Hematopoietic multipotent progenitor cell treated with erythropoietin and hydrocortisone succinate and interleukin-3 and kit ligand, for 15 days (in vitro differentiated cells): ENCODE measurements at regions not wholly inside any gene's neighbourhood (a gene's known extent, or its start where the extent isn't known, plus 50 kb on each side); places are given as distances from the start of the nearest gene placed in this dataset.

Experiments
- DNase-seq: peaks from one replicate; pipeline ENCODE4 v3.0.0-alpha.2; 2015; ENCODE audit warnings: low spot score

DNA sequence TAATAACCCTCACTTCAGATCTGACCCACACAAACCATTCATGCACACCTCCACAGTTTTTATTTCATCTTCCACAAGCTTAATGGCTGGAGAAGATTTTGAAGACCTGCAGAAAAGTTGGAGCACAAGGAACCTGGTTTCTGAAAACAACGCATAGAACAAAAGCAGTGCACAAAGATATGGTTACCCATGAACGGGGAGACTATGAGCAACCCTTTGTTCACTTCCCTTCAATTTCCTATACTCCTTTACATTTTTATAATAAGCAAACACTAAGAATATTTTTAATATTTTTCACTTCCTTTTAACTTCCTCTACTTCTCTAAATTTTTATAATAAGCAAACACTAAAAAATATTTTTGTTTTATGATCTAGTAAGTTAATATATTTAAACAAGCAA is 103.5 kb upstream of the UBE2E2 start:
- DNase-seq: no peak

DNA sequence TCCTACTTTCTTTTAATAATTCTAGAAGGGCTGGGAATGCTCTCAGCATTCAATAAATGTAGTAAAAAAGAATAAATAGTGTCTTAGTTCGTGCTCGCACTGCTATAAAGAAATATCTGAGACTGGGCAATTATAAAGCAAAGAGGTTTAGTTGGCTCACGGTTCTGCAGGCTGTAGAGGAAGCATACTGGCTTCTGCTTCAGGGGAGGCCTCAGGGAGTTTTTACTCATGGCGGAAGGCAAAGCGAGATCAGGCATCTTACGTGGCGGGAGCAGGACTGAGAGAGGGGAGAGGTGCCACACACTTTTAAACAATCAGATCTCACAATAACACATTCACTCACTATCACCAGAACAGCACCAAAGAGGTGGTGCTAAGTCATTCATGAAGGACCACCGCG is 103.0 kb upstream of the UBE2E2 start:
- DNase-seq: no peak

DNA sequence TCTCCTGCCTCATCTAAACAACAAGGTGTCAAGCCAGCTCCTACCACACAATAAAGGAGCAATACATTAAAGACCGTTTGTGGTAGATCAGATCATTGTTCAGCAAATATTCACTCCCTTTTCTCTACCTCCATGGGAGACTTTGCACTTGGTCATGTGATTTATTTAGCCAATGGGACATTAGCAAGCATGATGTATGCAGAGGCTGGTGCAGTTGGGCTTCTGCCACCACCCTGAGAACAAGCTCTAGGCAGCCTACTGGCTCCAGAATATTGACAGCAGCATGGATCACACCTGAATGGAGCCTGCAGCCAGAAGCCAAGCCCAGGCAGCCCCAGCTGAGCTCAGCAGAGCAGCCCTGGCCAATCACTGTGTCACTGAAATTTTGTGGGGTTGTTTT is 99.4 kb upstream of the UBE2E2 start:
- DNase-seq: no peak

DNA sequence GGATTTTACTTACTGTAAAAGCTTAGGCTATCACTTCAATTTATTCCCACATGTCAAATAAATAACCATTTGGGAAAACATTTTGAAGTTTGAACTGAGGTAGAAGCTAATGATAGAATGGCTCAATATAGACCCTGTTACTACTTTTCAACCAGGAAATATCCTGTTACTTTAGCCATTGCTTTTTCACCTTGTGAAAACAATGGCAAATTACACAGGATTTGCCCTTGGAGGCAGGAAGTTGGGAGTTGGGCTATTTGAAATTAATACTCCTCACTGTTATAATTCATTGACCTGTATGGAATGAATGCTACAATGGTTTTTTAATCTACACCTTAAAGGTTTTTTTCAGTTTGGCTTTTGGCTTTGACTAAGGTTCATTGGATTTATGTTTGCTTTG is 98.1 kb upstream of the UBE2E2 start:
- no peak for DNase-seq

DNA sequence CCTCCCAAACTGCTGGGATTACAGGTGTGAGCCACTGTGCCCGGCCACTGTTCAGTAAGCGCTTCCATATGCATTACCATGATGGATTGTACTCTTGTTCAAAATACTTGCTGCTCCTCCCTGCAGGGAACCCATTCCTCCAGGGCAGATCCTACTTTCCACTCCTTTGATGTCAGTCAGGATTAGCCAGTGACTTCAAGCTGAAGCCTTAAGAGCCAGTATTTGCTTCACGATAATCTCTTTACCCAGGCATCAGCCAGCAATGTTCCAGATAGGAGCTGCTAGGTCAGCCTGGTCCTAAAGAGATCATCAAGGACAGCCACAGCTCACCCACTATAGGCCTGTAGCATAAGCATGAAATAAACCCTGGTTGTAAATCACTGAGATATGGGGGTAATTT is 96.5 kb upstream of the UBE2E2 start:
- no peak for DNase-seq

DNA sequence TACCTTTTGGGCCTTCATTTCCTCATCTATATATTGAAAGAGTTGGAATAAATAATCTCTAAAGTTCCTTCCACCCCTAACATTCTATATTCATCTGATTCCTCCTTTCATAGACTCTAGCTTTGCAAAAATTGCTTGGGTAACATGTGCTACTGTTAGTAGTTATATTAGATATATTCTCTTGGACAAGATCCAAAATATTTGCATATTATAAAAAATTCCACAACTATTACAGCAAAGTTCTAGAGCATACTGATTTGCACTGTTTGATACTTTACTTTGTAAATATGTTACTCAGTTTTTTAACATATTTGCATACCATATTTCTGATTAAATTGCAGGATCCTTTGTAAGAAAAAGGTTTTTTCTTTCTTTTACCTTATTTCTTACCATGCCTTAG is 95.9 kb upstream of the UBE2E2 start:
- DNase-seq: no peak

DNA sequence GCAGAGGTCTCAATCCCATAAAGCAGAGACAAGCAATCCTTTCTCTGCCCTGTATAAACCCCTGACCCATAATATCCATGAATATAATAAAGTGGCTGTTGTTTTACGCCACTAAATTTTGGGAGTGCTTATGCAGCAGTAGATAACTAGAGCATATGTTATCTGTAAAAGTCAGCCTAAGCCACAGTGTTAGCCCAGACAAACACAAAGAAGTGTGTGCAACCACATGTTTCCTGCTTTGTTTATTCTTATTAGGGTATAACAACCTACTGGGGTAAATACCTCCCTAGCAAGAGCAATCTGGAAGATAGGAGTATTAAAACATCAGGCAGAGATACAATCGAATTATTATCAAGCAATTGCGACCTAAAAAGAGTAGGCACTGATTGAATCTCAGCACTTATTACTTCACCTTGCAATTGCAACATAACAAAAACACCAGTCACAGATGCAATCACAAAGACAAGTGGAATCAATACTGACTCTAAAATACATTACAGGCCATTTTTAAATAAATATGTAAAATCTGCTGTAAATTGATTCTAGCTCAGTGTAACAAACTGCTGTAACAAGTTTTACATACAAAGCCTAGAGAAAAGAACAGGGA is 94.6 kb upstream of the UBE2E2 start:
- no peak for DNase-seq

DNA sequence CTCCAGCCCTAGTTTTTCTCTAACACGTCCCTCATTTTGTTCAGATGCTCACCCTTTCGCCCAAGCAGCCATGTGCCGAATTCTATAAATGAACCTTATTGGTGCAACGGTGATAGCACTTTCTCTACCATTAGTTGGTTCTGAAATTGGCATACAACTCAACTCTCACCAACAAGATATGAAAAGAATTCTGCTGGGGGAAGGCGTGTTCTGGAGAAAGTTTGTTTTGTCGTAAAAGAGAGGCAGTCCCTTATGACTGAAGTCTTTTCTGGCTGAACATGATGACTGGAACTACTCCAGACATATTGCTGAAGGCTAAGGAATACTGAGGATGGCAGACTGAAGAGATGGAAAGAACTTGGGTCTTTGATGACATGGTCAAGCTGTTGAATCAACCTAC is 91.8 kb upstream of the UBE2E2 start:
- DNase-seq: no peak

DNA sequence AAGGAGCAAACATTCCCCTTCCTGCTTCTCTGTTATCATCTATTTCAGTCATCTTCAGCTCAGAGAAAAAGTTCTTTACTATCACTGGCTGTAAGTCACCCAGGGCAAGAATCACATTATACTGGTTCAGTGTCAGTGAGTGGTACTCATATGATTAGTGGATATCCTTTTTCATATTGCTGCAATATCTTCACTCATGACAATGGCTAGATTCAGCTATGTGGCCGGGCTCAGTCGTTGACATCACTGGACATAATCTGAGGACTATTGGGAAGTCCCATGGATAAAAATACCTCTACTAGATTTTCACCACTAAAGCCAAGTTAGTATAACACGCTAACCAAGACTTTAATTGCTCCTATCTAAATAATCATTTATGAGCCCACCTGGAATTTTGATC is 91.3 kb upstream of the UBE2E2 start:
- no peak for DNase-seq

DNA sequence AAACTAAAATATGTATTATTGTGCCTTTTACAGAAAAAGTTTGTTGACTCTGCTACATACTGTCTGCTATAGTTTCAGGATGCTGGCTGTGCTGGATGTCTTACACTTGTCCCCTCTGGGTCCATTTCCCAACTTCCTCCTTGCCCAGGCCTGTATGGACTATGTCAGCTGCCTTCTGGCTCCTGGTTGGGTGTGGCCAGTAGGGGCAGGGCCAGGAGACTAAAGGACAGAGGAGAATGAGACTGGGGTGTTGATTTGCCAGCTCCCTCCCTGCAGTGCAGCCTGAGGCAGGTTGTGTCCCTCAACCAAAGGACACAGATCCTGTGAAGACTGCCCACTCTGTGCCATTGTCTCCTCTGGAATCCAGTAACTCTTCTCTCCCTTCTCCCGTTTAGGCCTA is 90.6 kb upstream of the UBE2E2 start:
- DNase-seq: no peak

DNA sequence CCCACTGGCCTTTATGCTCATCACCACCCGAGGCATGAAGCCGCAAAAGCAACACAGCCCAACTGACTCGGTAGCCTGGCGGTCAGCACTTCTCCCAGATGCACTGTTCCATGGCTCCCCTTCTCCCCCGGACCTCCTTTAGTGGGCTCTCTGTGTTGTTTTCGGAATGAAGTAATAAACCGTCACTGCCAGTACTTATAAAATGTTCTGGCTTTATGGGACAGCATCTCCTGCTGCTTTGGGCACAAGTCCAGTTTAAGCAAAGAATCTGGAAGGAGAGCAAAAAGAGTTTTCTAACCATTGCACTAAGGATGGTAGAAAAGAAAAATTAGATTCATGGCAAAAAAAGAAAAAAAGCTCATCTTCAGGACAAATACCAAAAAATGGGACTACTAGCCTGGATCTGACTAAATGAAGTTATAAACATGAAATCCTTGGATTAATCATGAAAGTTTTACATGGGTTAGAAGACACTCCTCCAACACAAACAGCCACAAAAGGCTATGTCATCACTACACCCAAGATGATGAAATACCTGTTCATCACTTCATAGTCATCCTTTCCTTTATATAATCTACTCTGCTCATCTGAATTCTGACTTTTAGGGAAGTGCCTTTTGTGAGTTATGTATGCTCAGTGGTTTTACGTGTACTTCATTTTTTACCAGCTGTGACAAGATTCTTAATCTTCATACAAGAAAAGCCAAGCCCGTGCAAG is 89.5 kb upstream of the UBE2E2 start:
- DNase-seq: no peak

DNA sequence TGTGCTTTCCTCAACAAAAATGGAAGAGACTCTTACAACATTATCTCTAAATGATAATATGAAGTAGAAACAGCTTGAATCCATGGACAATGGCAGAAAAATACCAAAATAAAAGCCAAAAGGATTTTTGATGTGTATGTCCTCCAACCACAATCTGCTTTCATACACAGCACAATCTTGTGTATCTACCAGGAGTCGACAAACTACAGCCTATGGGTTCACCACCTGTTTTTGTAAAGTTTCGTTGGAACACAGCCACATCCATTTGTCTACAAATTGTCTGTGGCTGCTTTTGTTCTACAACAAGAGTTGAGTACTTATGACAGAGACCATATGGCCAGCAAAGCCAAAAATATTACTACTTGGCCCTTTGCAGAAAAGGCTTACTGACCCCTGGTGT is 88.7 kb upstream of the UBE2E2 start:
- no peak for DNase-seq

DNA sequence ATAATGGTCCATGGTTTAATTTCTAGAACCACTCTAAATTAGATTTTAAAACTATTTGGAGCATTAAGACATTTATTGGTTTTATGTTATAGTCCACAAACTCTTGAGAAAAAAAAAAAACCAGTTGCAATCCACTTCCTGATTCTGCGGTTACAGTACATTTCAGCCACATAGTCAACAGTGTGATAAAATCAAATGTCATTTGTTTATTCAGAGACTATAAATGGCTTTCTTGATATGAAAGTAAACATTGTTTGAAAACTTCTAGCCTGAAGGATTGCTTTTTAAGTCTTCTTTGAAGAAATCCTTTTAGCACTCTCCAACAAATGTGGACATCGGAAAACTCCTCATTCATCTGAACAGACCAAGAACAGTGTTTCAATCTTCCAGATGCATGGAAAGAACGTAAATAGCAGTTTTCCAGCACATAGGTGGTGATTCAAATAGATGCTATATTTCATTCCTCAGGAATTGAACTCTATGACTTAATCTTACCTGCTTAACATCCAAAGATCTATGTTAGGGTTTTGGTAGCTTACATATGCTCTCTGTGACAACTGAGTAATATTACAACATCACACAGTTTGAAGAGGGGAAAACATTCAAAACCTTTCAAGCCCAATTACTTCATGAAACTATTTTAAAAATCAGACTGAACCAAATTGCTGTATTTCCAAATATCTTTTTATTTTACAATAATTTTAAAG is 87.8 kb upstream of the UBE2E2 start:
- no peak for DNase-seq

DNA sequence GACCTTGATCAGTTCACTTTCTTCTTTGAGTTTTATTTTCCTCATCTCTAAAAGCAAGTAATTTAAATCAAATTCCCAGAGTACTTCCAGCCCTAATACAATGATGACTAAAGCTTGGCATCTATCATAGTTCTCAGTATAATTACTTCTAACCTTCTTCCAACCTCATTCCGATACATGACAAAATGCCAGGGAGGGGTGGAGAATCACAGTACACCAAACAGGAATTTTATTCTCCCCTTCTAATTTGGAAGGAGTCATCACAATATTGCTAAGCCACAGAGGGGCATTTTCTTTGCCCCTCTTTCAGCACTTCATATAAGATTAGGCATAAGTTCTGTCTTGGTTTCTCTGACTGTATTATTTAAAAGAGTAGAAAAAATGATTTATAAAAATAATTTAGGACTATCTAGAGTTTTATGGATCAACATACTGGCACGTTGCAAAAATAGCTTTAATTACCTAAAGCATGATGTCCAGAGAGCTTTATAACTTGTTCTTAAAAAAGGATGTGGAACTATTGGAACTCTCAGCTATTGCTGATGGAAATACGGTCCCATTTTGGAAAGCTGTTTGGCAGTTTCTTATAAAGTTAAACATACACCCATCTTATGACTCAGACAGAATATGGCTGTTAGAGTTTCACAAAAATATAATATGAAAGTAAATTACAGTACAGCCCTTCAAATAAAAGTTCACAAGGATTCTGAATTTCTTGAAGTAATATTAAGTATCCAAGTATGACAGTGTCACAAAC is 86.9 kb upstream of the UBE2E2 start:
- DNase-seq: no peak

DNA sequence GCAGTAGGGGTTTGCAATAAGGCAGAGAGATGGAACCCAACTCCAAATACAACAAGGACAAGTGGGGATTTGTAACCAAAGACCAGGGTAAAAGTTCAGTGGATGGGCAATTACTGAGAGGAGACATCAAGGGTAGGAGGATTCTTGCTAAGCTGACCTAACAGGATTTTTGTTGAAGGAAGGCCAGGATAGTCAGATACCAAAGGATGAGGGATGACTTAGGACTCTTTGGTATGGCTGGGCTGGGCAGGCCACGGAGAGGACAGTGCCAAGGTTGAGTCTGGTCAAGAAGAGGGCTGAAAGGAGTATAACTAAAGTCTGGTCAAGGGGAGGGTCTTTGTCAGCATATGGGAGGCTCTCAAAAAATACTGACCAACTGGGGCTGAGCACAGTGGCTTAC is 85.3 kb upstream of the UBE2E2 start:
- DNase-seq: no peak

DNA sequence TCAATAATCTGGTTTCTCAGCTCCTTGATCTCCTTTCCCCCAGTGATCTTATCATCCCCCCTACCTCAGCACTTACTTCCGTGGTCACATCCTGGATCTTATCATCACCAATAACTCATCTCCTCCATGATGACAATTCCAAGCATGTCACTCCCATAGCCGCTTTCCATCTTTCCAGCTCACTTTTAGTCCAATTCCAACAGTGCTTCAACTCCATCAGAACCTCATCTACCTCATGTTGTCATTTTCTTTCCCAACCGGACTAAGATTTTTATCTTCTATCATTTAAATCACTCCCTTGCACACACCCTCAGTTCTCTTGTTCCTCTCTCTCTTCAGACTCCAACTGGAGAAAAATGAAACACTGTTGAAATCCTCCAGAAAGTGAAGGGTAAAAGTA is 75.9 kb upstream of the UBE2E2 start:
- DNase-seq: no peak

DNA sequence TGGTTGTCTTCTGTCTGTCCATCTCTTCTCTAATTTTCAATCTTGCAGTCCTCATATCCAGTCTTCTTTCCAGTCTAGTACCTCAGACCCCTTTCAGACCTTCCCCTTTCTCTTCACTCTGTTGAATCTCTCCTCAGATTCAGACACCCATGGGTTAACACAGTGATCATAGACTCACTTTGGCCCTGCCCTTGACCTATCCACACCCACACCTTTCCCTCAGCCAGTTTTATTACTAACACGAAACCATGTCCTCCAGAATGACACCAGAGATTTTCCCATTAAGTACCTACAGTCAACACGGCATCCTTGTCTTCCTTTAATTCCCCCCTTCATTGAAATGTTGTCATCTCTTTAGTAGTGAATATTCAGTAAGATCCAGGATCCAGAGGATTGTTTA is 74.5 kb upstream of the UBE2E2 start:
- DNase-seq: no peak

DNA sequence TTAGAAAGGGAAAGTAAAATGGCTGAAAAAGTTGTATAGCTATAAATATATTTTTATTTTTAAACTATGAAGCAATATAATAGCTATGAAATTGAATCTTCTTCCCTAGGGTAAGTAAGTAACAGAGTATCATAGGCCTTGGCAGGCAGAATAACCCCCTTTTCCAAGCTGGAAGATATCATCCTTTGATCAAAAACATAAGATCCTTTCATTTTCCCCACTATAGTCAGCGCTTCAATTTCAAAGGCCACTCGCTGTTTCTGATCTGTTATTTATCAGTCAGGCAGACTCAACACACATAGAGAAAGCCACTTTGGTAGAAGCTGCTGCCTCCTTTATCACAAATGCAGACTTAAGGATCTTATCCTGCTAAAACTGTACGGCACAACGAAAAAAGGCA is 74.0 kb upstream of the UBE2E2 start:
- no peak for DNase-seq

DNA sequence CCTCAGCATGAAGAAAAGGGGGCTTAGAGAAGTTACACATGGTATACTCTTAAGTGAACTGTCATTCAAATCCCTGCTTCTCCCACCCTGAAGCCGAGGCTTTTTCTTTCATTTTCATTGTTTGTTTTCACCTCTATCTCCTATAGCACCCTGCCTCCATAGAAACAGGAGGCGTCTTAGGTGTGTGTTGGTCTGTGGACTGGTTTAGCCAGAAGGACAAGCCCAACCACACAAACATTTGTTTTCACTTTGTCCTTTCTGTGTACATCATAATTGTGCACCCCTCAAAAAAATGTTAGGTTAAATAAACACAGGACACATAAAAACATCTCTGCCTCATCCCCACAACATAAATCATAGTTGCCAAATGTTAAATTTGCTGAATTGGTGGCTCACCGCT is 73.3 kb upstream of the UBE2E2 start:
- DNase-seq: no peak

DNA sequence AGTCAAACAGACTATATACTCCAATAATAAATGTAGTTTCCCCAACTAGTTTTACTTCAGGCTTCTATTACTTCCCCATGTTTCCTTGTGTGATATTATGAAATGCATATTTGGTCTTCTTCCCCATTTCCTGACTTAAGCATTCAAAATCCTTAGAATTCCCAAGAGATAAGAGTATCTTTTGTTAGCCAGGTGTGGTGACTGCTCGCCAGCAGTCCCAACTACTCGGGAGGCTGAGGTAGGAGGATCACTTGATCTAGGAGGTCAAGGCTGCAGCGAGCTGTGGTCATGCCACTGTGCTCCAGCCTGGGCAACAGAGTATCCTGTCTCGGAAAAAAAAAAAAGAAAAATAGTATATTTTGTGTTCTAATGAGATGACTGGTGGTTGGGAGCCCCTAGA is 72.7 kb upstream of the UBE2E2 start:
- DNase-seq: no peak

DNA sequence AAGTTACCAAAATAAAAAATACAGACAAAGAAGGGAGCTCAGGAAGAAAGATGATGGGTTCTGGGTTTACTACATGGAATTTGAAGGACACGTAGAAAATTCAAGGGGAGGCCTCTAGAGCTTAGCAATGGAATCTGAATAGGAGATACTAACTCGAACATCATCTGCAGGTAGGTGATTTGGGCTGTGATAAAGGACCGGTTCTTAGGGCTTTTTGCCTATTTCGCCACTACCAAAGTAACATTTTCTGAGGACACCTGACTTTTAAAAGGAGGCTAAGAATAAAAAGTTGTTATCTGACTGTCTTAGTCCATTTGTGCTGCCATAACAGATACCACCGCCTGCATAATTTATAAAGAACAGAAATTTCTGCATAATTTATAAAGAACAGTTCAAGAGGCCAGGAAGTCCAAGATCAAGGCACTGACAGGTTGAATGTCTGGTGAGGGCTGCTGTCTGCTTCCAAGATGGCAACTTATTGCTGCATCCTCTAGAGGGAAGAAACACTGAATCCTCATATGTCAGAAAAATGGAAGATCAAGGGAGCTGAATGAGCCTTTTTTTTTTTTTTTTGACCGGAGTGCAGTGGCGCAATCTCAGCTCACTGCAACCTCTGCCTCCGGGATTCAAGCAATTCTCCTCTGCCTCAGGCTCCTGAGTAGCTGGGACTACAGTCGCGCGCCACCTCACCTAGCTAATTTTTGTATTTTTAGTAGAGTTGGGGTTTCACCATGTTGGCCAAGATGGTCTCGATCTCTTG is 67.9 kb upstream of the UBE2E2 start:
- no peak for DNase-seq

DNA sequence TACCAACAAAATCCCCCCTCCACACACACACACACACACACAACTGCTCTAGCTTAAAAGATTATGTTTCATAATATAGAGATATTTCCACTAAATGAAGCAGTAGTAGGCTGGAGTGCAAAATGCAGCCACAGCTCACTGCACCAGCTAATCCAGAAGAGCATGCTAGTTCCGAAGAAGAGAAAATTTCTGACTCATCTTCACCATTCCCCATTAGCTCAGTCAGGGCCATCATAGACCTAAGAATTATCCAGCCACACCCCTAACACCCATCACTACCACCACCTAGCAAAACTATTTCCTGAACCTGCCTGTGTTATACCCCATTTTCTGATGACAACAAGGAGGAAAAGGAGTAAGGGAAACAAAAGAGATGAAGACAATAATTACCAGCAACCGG is 67.1 kb upstream of the UBE2E2 start:
- DNase-seq: no peak
